T-cell (primary cell): ENCODE measurements at regions not wholly inside any gene's neighbourhood (a gene's known extent, or its start where the extent isn't known, plus 50 kb on each side); places are given as distances from the start of the nearest gene placed in this dataset.

ENCODE experiments used
- ATAC-seq, 4 experiments: fragments of 200-7000 bp in 3 of 4; fragments of 150-1000 bp in 1 of 4; cut with Tn5 transposase; replicated peaks in 1 of 4; 1 replicate in 3 of 4; 2 replicates in 1 of 4; pipeline ENCODE4 v1.10.0; 2021; ENCODE audit warnings: moderate library complexity in 3 of 4, mild to moderate bottlenecking in 2 of 4, moderate number of reproducible peaks in 1 of 4
- CTCF ChIA-PET, 2 donors: fragments of 300-600 bp; sonication (Branson Sonifier 250); formaldehyde crosslinking; loops; one replicate each; lab custom pipeline; 2022; ENCODE audit warnings: antibody characterized with exemption in 2 of 2; lab: Charles Lee
- POLR2A ChIA-PET, 2 donors: fragments of 300-600 bp; sonication (Branson Sonifier 250); formaldehyde crosslinking; loops; one replicate each; lab custom pipeline; 2022; ENCODE audit warnings: antibody characterized with exemption in 2 of 2; lab: Charles Lee
- DNase-seq, 35 experiments: peaks; one replicate each; pipeline versions ENCODE4 v3.0.0 to v3.0.0-alpha.2; 2013 to 2023
- H3K27ac ChIP-seq: one replicate; pipeline ENCODE4 v1.5.1; 2013; ENCODE audit warnings: low read length
- H3K27me3 ChIP-seq, 2 experiments: replicated peaks in 1 of 2; 1 replicate in 1 of 2; 2 replicates in 1 of 2; pipeline versions ENCODE4 v1.6.1 to v1.7.0; 2013; ENCODE audit warnings: low read length in 1 of 2, mixed read lengths in 1 of 2; ENCODE audit not compliant: control insufficient read depth in 2 of 2, insufficient read depth in 2 of 2; ENCODE audit errors: extremely low read depth in 1 of 2
- H3K36me3 ChIP-seq, 2 donors: 1 replicate in 1 of 2; 2 replicates in 1 of 2; pipeline versions ENCODE4 v1.6.1 to v1.7.0; 2013; ENCODE audit warnings: low read length in 1 of 2; ENCODE audit not compliant: control insufficient read depth in 2 of 2, insufficient read depth in 1 of 2; ENCODE audit errors: extremely low read depth in 1 of 2
- H3K4me1 ChIP-seq, 2 experiments: 1 replicate in 1 of 2; 2 replicates in 1 of 2; pipeline versions ENCODE4 v1.6.1 to v1.7.0; 2013; ENCODE audit warnings: low read length in 2 of 2, mixed read lengths in 1 of 2; ENCODE audit not compliant: insufficient read depth in 2 of 2, control insufficient read depth in 1 of 2; ENCODE audit errors: extremely low read depth in 1 of 2
- H3K4me3 ChIP-seq, 2 donors: 1 replicate in 1 of 2; 2 replicates in 1 of 2; pipeline versions ENCODE4 v1.5.1 to v1.7.0; 2013; ENCODE audit warnings: mild to moderate bottlenecking in 2 of 2, low read length in 1 of 2, moderate library complexity in 1 of 2; ENCODE audit not compliant: control insufficient read depth in 1 of 2; ENCODE audit errors: extremely low read depth in 1 of 2
- H3K9me3 ChIP-seq: 2 replicates; pipeline ENCODE4 v1.7.0; 2013
- H3K27ac Mint-ChIP-seq, 2 donors: one replicate each; pipeline ENCODE4 v1.8.0; 2020 to 2021; ENCODE audit warnings: mild to moderate bottlenecking in 2 of 2, mixed read lengths in 2 of 2
- H3K27me3 Mint-ChIP-seq, 2 donors: one replicate each; pipeline ENCODE4 v1.8.0; 2021 to 2022; ENCODE audit warnings: mixed read lengths in 2 of 2
- H3K36me3 Mint-ChIP-seq: one replicate; pipeline ENCODE4 v1.8.0; 2021; ENCODE audit warnings: mixed read lengths
- H3K4me1 Mint-ChIP-seq, 3 donors: one replicate each; pipeline ENCODE4 v1.8.0; 2020 to 2022; ENCODE audit warnings: mixed read lengths in 3 of 3, mild to moderate bottlenecking in 1 of 3
- H3K4me3 Mint-ChIP-seq, 3 donors: one replicate each; pipeline ENCODE4 v1.8.0; 2020 to 2022; ENCODE audit warnings: mild to moderate bottlenecking in 3 of 3, mixed read lengths in 3 of 3, moderate library complexity in 3 of 3
- H3K9me3 Mint-ChIP-seq, 3 donors: one replicate each; pipeline ENCODE4 v1.8.0; 2020 to 2022; ENCODE audit warnings: mixed read lengths in 3 of 3
- WGBS: methylation state at CpG from one replicate; pipeline ENCODE4 v1.1.5; 2013; ENCODE audit warnings: missing lambda C conversion rate; ENCODE audit not compliant: insufficient coverage; 5-methylcytosine and 5-hydroxymethylcytosine counted together

GRCh38 chr2:12120281-12121150, 374.1 kb downstream of the LPIN1 start:
- peaks cover 0 to 5% (median 0%) of the 10 kb centered on the region in 3 donors for H3K4me1 Mint-ChIP-seq
- H3K9me3 ChIP-seq, result no peaks in the 10 kb centered on the region
- no peaks in the 10 kb centered on the region for H3K36me3 ChIP-seq
- H3K27me3 Mint-ChIP-seq, result no peaks in the 10 kb centered on the region
- no peak overlapping the region for H3K4me3 Mint-ChIP-seq
- no peak overlapping the region for H3K4me3 ChIP-seq
- ChIA-PET CTCF (no interaction called here), POLR2A (interaction anchor here in 1 of 2 donors (0.7 kb wide), 1 partner anchor 548 kb away, joined by 8 read pairs; no protein-coding TSS in a partner anchor)
- WGBS, result 74% methylated on average over 4 of the region's 7 CpGs
- H3K4me1 ChIP-seq, result peaks cover 0 to 3% of the 10 kb centered on the region in 2 experiments
- DNase-seq, result no peak
- H3K27ac Mint-ChIP-seq, result no peak overlapping the region
- no peak for ATAC-seq
- H3K9me3 Mint-ChIP-seq, result no peaks in the 10 kb centered on the region
- no peaks in the 10 kb centered on the region for H3K27me3 ChIP-seq
- no peaks in the 10 kb centered on the region for H3K36me3 Mint-ChIP-seq
- no peak overlapping the region for H3K27ac ChIP-seq

GRCh38 chr2:12124790-12125189, 378.4 kb downstream of the LPIN1 start:
- peaks cover 27 to 29% of the 10 kb centered on the region in 2 experiments for H3K4me1 ChIP-seq

GRCh38 chr2:12126318-12126717, 379.9 kb downstream of the LPIN1 start:
- POLR2A ChIA-PET, result no interaction called here
- Histone ChIP-seq H3K27ac (no peak overlapping the region), H3K9me3 (no peaks in the 10 kb centered on the region), H3K4me1 (peaks cover 32 to 33% of the 10 kb centered on the region in 2 experiments), H3K27me3 (no peaks in the 10 kb centered on the region), H3K36me3 (no peaks in the 10 kb centered on the region), H3K4me3 (no peak overlapping the region)
- Mint-ChIP-seq H3K4me3 (no peak overlapping the region), H3K4me1 (peaks cover 0 to 5% (median 0%) of the 10 kb centered on the region in 3 donors), H3K9me3 (no peaks in the 10 kb centered on the region), H3K27me3 (no peaks in the 10 kb centered on the region), H3K36me3 (no peaks in the 10 kb centered on the region), H3K27ac (no peak overlapping the region)
- DNase-seq (no peak), ATAC-seq (no peak)
- 93% methylated on average over 3 of the region's 3 CpGs for WGBS
- CTCF ChIA-PET, result interaction anchor here (0.6 kb wide), 2 partner anchors 51 to 135 kb away, joined by 3 to 4 read pairs; no protein-coding TSS in a partner anchor

More at GRCh38 chr2:12124790-12125189, 378.4 kb downstream of the LPIN1 start:
- no peaks in the 10 kb centered on the region for H3K9me3 Mint-ChIP-seq
- Histone ChIP-seq H3K36me3 (no peaks in the 10 kb centered on the region), H3K27ac (no peak overlapping the region), H3K9me3 (no peaks in the 10 kb centered on the region), H3K27me3 (no peaks in the 10 kb centered on the region), H3K4me3 (no peak overlapping the region)
- H3K4me3 Mint-ChIP-seq, result no peak overlapping the region
- H3K27ac Mint-ChIP-seq, result no peak overlapping the region
- ATAC-seq, result no peak
- POLR2A ChIA-PET, result interaction anchor here (0.5 kb wide), 3 partner anchors 22 to 592 kb away, joined by 3 to 15 read pairs (median 4); no protein-coding TSS in a partner anchor
- H3K27me3 Mint-ChIP-seq, result no peaks in the 10 kb centered on the region
- peaks cover 0 to 5% (median 0%) of the 10 kb centered on the region in 3 donors for H3K4me1 Mint-ChIP-seq
- WGBS, result 100% methylated on average over 1 of the region's 1 CpG
- CTCF ChIA-PET, result interaction anchor here in 1 of 2 donors (0.6 kb wide), 1 partner anchor 17 kb away, joined by 3 read pairs; no protein-coding TSS in a partner anchor
- no peaks in the 10 kb centered on the region for H3K36me3 Mint-ChIP-seq
- DNase-seq, result no peak

GRCh38 chr2:12127638-12128037, 381.2 kb downstream of the LPIN1 start:
- ChIA-PET CTCF (no interaction called here), POLR2A (interaction anchor here in 1 of 2 donors (0.6 kb wide), 1 partner anchor 136 kb away, joined by 3 read pairs; no protein-coding TSS in a partner anchor)
- H3K9me3 Mint-ChIP-seq, result no peaks in the 10 kb centered on the region
- H3K4me1 Mint-ChIP-seq, result peaks cover 0 to 5% (median 0%) of the 10 kb centered on the region in 3 donors
- no peaks in the 10 kb centered on the region for H3K36me3 Mint-ChIP-seq
- no peak overlapping the region for H3K27ac Mint-ChIP-seq
- no peaks in the 10 kb centered on the region for H3K36me3 ChIP-seq
- DNase-seq, result peak in 8 of 35 experiments; percentile 3 to 52 (median 15)
- H3K4me3 ChIP-seq, result peak overlapping the region; percentile 6 to 40
- H3K4me1 ChIP-seq, result peaks cover 37 to 47% of the 10 kb centered on the region in 2 experiments
- no peaks in the 10 kb centered on the region for H3K27me3 ChIP-seq
- 0% methylated on average over 1 of the region's 2 CpGs for WGBS
- peak overlapping the region in 2 of 3 donors; percentile 52 to 55 for H3K4me3 Mint-ChIP-seq
- peak; percentile 81 to 94 (median 89) for ATAC-seq
- peak overlapping the region; percentile 81 for H3K27ac ChIP-seq
- no peaks in the 10 kb centered on the region for H3K9me3 ChIP-seq
- H3K27me3 Mint-ChIP-seq, result no peaks in the 10 kb centered on the region

- H3K27me3 ChIP-seq, result no peaks in the 10 kb centered on the region
- Mint-ChIP-seq H3K27ac (no peak overlapping the region), H3K36me3 (no peaks in the 10 kb centered on the region), H3K9me3 (no peaks in the 10 kb centered on the region), H3K4me1 (no peaks in the 10 kb centered on the region), H3K4me3 (no peak overlapping the region), H3K27me3 (no peaks in the 10 kb centered on the region)
- DNase-seq (no peak), ATAC-seq (no peak)
- no peak overlapping the region for H3K4me3 ChIP-seq
- WGBS, result 100% methylated on average over 2 of the region's 3 CpGs
- ChIA-PET CTCF (no interaction called here), POLR2A (no interaction called here)
- no peaks in the 10 kb centered on the region for H3K36me3 ChIP-seq
- no peaks in the 10 kb centered on the region for H3K9me3 ChIP-seq
- peaks cover 27 to 38% of the 10 kb centered on the region in 2 experiments for H3K4me1 ChIP-seq
- H3K27ac ChIP-seq, result no peak overlapping the region
These were observed 385.5 kb downstream of the LPIN1 start for GRCh38 chr2:12131975-12132374.

GRCh38 chr2:12141618-12142258, 395.3 kb downstream of the LPIN1 start:
- DNase-seq (no peak), ATAC-seq (no peak)
- no peaks in the 10 kb centered on the region for H3K27me3 Mint-ChIP-seq
- POLR2A ChIA-PET, result no interaction called here
- no peaks in the 10 kb centered on the region for H3K9me3 ChIP-seq
- peaks cover 4 to 11% (median 11%) of the 10 kb centered on the region in 3 donors for H3K4me1 Mint-ChIP-seq
- no peaks in the 10 kb centered on the region for H3K27me3 ChIP-seq
- no peak overlapping the region for H3K27ac Mint-ChIP-seq
- peaks cover under 1% of the 10 kb centered on the region for H3K36me3 Mint-ChIP-seq
- H3K27ac ChIP-seq, result no peak overlapping the region
- CTCF ChIA-PET, result interaction anchor here (0.7 to 0.8 kb wide), 2 partner anchors 17 to 565 kb away, joined by 3 read pairs; no protein-coding TSS in a partner anchor
- WGBS, result no CpG with 5 or more reads among the region's 1 CpG
- peaks cover 0 to 5% (median 0%) of the 10 kb centered on the region in 3 donors for H3K9me3 Mint-ChIP-seq
- H3K36me3 ChIP-seq, result no peaks in the 10 kb centered on the region
- no peak overlapping the region for H3K4me3 Mint-ChIP-seq
- H3K4me3 ChIP-seq, result no peak overlapping the region
- H3K4me1 ChIP-seq, result no peaks in the 10 kb centered on the region
